HG03571 (cell line): ENCODE measurements at regions not wholly inside any gene's neighbourhood (a gene's known extent, or its start where the extent isn't known, plus 50 kb on each side); places are given as distances from the start of the nearest gene placed in this dataset.

Experiments used
- ATAC-seq: cut with Tn5 transposase; IDR thresholded peaks from one replicate; pipeline ENCODE4 v1.9.1; 2021; ENCODE audit not compliant: unreplicated experiment

GRCh38 chr9:99282406-99282805 is 60.3 kb downstream of the SEC61B start:
- ATAC-seq, result no peak

- ATAC-seq, result no peak
Measured at GRCh38 chr9:99285965-99286364, 63.9 kb downstream of the SEC61B start.

GRCh38 chr9:99286536-99286935 is 64.5 kb downstream of the SEC61B start:
- no peak for ATAC-seq

- no peak for ATAC-seq
Measured at GRCh38 chr9:99287641-99288040, 65.6 kb downstream of the SEC61B start.

- no peak for ATAC-seq
Measured at GRCh38 chr9:99288830-99289229, 66.7 kb downstream of the SEC61B start.

- no peak for ATAC-seq
Measured at GRCh38 chr9:99294850-99295461, 72.9 kb downstream of the SEC61B start.

- no peak for ATAC-seq
Measured at GRCh38 chr9:99296291-99296951, 74.3 kb downstream of the SEC61B start.

- no peak for ATAC-seq
Measured at GRCh38 chr9:99298614-99299013, 76.5 kb downstream of the SEC61B start.

- ATAC-seq, result no peak
Measured at GRCh38 chr9:99299211-99300102, 77.4 kb downstream of the SEC61B start.

- no peak for ATAC-seq
Measured at GRCh38 chr9:99300103-99300439, 78.0 kb downstream of the SEC61B start.

- no peak for ATAC-seq
Measured at GRCh38 chr9:99300603-99301002, 78.5 kb downstream of the SEC61B start.

GRCh38 chr9:99303177-99303576 is 81.1 kb downstream of the SEC61B start:
- ATAC-seq, result no peak

GRCh38 chr9:99305124-99305523 is 83.0 kb downstream of the SEC61B start:
- no peak for ATAC-seq

GRCh38 chr9:99305820-99306811 is 84.0 kb downstream of the SEC61B start:
- no peak for ATAC-seq

GRCh38 chr9:99307851-99308250 is 85.8 kb downstream of the SEC61B start:
- ATAC-seq, result no peak

GRCh38 chr9:99309141-99309939 is 87.3 kb downstream of the SEC61B start:
- no peak for ATAC-seq

GRCh38 chr9:99312736-99313135 is 90.7 kb downstream of the SEC61B start:
- ATAC-seq, result no peak

- ATAC-seq, result no peak
Measured at GRCh38 chr9:99319048-99319447, 97.0 kb downstream of the SEC61B start.

GRCh38 chr9:99322299-99322698 is 100.2 kb downstream of the SEC61B start:
- ATAC-seq, result no peak
